VCaP (cell line): ENCODE measurements at regions not wholly inside any gene's neighbourhood (a gene's known extent, or its start where the extent isn't known, plus 50 kb on each side); places are given as distances from the start of the nearest gene placed in this dataset.

Experiments used
- H3K27ac ChIP-seq: fragments of 450-650 bp; 2 replicates; pipeline ENCODE4 v1.5.1; 2017
- TF ChIP-seq, protein P1 (sequence below): fragments of 450-650 bp; conservative IDR thresholded peaks from 2 replicates; pipeline ENCODE4 v1.5.1; 2017; ENCODE audit warnings: mild to moderate bottlenecking, moderate library complexity

DNA sequence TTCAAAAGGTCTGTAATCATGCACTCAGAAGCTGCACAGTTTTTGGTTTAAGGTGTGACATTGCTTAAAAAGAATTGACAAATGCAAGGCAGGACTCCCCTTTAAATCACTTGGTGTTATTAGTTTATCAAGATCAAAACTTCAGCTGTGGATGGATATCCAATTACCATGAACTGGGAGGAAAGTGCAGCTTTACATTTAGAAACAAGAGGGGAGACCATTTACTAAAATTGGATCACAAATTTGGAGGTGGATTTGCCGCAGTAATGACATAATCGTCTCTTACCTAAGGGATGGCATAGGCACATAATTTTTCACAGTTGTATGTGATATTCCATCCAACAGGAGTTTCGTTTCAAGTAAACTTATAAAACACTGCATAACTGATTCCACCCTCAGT, 1610.2 kb downstream of the SLITRK5 start:
- TF ChIP-seq, protein P1, sequence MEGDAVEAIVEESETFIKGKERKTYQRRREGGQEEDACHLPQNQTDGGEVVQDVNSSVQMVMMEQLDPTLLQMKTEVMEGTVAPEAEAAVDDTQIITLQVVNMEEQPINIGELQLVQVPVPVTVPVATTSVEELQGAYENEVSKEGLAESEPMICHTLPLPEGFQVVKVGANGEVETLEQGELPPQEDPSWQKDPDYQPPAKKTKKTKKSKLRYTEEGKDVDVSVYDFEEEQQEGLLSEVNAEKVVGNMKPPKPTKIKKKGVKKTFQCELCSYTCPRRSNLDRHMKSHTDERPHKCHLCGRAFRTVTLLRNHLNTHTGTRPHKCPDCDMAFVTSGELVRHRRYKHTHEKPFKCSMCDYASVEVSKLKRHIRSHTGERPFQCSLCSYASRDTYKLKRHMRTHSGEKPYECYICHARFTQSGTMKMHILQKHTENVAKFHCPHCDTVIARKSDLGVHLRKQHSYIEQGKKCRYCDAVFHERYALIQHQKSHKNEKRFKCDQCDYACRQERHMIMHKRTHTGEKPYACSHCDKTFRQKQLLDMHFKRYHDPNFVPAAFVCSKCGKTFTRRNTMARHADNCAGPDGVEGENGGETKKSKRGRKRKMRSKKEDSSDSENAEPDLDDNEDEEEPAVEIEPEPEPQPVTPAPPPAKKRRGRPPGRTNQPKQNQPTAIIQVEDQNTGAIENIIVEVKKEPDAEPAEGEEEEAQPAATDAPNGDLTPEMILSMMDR = no peak
- no peak overlapping the region for H3K27ac ChIP-seq

DNA sequence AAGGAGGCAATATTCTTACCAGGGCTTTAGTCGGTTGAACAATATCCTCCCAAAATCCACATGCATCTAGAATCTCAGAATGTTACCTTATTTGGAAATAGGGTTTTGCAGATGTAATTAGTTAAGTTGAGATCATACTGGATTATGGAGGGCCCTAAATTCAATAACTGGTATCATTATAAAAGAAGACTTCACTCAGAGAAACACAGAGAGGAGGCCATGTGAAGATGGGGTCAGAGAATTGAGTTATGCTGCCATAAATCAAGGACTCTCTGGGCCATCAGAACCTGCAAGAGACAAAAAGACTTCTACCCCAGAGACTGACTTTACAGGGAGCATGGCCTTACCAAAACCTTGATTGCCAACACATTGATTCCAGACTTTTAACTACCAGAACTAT, 1611.1 kb downstream of the SLITRK5 start:
- TF ChIP-seq, protein P1 = no peak
- no peak overlapping the region for H3K27ac ChIP-seq

- TF ChIP-seq, protein P1 = no peak
- no peak overlapping the region for H3K27ac ChIP-seq
Observed at GRCh38 chr13:89287381-89287780, 1616.2 kb downstream of the SLITRK5 start.

DNA sequence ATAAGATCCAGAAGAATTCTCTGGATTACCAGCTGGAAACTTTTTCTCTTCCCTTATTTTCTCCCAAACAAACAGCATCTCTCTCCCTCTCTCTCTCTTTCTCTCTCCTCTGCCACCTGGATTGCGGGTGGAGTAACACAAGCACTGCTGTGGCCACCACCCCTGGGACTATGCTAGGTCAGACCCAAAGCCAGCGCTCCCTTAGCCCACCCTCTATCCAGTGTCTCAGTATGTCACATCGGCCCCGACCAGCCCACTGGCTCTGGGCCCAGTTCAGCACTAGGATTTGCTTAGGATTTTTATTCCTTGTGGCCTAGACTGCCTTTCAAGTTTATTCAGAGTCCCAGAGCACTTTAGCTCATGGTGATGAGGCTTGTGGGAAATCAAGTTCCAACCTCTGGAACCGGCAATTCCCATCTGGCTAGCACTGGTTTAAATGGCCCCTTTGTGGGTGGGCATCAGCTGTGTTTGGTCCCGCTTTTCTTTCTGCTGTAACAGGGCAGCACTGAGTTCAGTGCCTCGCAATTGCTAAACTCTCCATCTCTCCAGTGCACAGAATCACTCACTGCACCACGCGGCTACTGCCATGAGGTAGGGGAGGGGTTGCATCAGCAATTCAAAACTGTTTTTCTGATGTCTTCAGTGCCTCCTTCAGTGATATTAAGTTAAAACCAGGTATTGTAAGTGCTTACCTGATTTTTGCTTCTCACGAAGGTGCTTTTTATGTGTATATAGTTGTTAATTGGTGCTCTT, 1623.1 kb downstream of the SLITRK5 start:
- TF ChIP-seq, protein P1 = no peak
- H3K27ac ChIP-seq = no peak overlapping the region

GRCh38 chr13:89307278-89307677, 1636.1 kb downstream of the SLITRK5 start:
- TF ChIP-seq, protein P1 = no peak

GRCh38 chr13:89310943-89311672, 1639.9 kb downstream of the SLITRK5 start:
- H3K27ac ChIP-seq = no peak overlapping the region
- TF ChIP-seq, protein P1 = no peak

More at GRCh38 chr13:89307278-89307677, 1636.1 kb downstream of the SLITRK5 start:
- H3K27ac ChIP-seq = no peak overlapping the region

- TF ChIP-seq, protein P1 = no peak
- H3K27ac ChIP-seq = no peak overlapping the region
Observed at GRCh38 chr13:89315287-89315686, 1644.1 kb downstream of the SLITRK5 start.
